ENCODE measurements at regions not wholly inside any gene's neighbourhood (a gene's known extent, or its start where the extent isn't known, plus 50 kb on each side); places are given as distances from the start of the nearest gene placed in this dataset.
A peak's percentile ranks its signal among the peaks of the same experiment; 100 is the strongest.

- TF ChIP-seq CTCF (IDR thresholded peaks at IDR 0.05; ENCODE audit: borderline replicate concordance, extremely low read depth, insufficient read depth), result no peak
- H3K27ac ChIP-seq (ENCODE audit: low read depth in 2 of 2, low read length in 2 of 2), result no peak overlapping the region
- intact Hi-C loops (cut with DNase I), result no loop called here
- no peak overlapping the region for H3K9ac ChIP-seq (ENCODE audit: low read length in 3 of 3)
- peaks cover 0 to 11% (median 3%) of the 10 kb centered on the region in 3 donors for H3K9me3 ChIP-seq (ENCODE audit: control insufficient read depth in 2 of 3, insufficient read depth in 1 of 3, low read length in 3 of 3)
- H3K27me3 ChIP-seq (ENCODE audit: control insufficient read depth, insufficient read depth, low read length), result no peaks in the 10 kb centered on the region
- no peak overlapping the region for H3K4me3 ChIP-seq (ENCODE audit: low read length in 3 of 3)
- H3K36me3 ChIP-seq (ENCODE audit: control insufficient read depth in 2 of 3, insufficient read depth in 3 of 3, low read length in 3 of 3), result no peaks in the 10 kb centered on the region
- no peak for DNase-seq
- H3K4me1 ChIP-seq (ENCODE audit: control insufficient read depth in 2 of 3, insufficient read depth in 2 of 3, low read depth in 1 of 3, low read length in 3 of 3), result no peaks in the 10 kb centered on the region
- FAIRE-seq, result no peak
Observed at GRCh38 chr20:48143435-48144081, 358.3 kb upstream of the SULF2 start.

- no peaks in the 10 kb centered on the region for H3K36me3 ChIP-seq (ENCODE audit: control insufficient read depth in 2 of 3, insufficient read depth in 3 of 3, low read length in 3 of 3)
- FAIRE-seq, result no peak
- H3K9ac ChIP-seq (ENCODE audit: low read length in 3 of 3), result no peak overlapping the region
- no peaks in the 10 kb centered on the region for H3K4me1 ChIP-seq (ENCODE audit: control insufficient read depth in 2 of 3, insufficient read depth in 2 of 3, low read depth in 1 of 3, low read length in 3 of 3)
- no peak overlapping the region for H3K4me3 ChIP-seq (ENCODE audit: low read length in 3 of 3)
- H3K27ac ChIP-seq (ENCODE audit: low read depth in 2 of 2, low read length in 2 of 2), result no peak overlapping the region
- TF ChIP-seq CTCF (IDR thresholded peaks at IDR 0.05; ENCODE audit: borderline replicate concordance, extremely low read depth, insufficient read depth), result no peak
- peaks cover 0 to 11% (median 3%) of the 10 kb centered on the region in 3 donors for H3K9me3 ChIP-seq (ENCODE audit: control insufficient read depth in 2 of 3, insufficient read depth in 1 of 3, low read length in 3 of 3)
- intact Hi-C loops (cut with DNase I), result no loop called here
- DNase-seq, result peak in 1 of 5 donors; percentile 23
- no peaks in the 10 kb centered on the region for H3K27me3 ChIP-seq (ENCODE audit: control insufficient read depth, insufficient read depth, low read length)
Observed at GRCh38 chr20:48142516-48142773, 357.2 kb upstream of the SULF2 start.

- H3K36me3 ChIP-seq (ENCODE audit: control insufficient read depth in 2 of 3, insufficient read depth in 3 of 3, low read length in 3 of 3), result no peaks in the 10 kb centered on the region
- no peak for FAIRE-seq
- intact Hi-C loops (cut with DNase I), result no loop called here
Observed at GRCh38 chr20:48141660-48142515, 356.6 kb upstream of the SULF2 start.

More at GRCh38 chr20:48141660-48142515, 356.6 kb upstream of the SULF2 start:
- Histone ChIP-seq H3K27ac (ENCODE audit: low read depth in 2 of 2, low read length in 2 of 2) (no peak overlapping the region), H3K9ac (ENCODE audit: low read length in 3 of 3) (no peak overlapping the region), H3K4me1 (ENCODE audit: control insufficient read depth in 2 of 3, insufficient read depth in 2 of 3, low read depth in 1 of 3, low read length in 3 of 3) (no peaks in the 10 kb centered on the region), H3K27me3 (ENCODE audit: control insufficient read depth, insufficient read depth, low read length) (no peaks in the 10 kb centered on the region), H3K9me3 (ENCODE audit: control insufficient read depth in 2 of 3, insufficient read depth in 1 of 3, low read length in 3 of 3) (peaks cover 0 to 11% (median 3%) of the 10 kb centered on the region in 3 donors), H3K4me3 (ENCODE audit: low read length in 3 of 3) (no peak overlapping the region)
- no peak for TF ChIP-seq CTCF (IDR thresholded peaks at IDR 0.05; ENCODE audit: borderline replicate concordance, extremely low read depth, insufficient read depth)
- no peak for DNase-seq
